ENCODE measurements at regions not wholly inside any gene's neighbourhood (a gene's known extent, or its start where the extent isn't known, plus 50 kb on each side); places are given as distances from the start of the nearest gene placed in this dataset.

- TF ChIP-seq TAF1 (IDR thresholded peaks at IDR 0.05; ENCODE audit: borderline replicate concordance, insufficient read depth, low read length) (no peak), POLR2AphosphoS5 (IDR thresholded peaks at IDR 0.05; ENCODE audit: low read depth, low read length) (no peak), SIN3A (IDR thresholded peaks at IDR 0.05; ENCODE audit: borderline replicate concordance, insufficient read depth, low read length) (no peak), REST (IDR thresholded peaks at IDR 0.05; ENCODE audit: insufficient read depth in 1 of 2, low read depth in 2 of 2, low read length in 2 of 2) (no peak)
Observed at GRCh38 chr10:128466831-128467371, 340.7 kb upstream of the MKI67 start.

All from PFSK-1 (cell line).